Mesendoderm (in vitro differentiated cells): ENCODE measurements at regions not wholly inside any gene's neighbourhood (a gene's known extent, or its start where the extent isn't known, plus 50 kb on each side); places are given as distances from the start of the nearest gene placed in this dataset.

Source experiments
- DNase-seq: peaks from one replicate; pipeline ENCODE4 v3.0.0; 2013
- H2AK5ac ChIP-seq: 2 replicates; pipeline ENCODE4 v1.6.1; 2013; ENCODE audit warnings: low read length, inconsistent platforms
- H2BK120ac ChIP-seq: 2 replicates; pipeline ENCODE4 v1.6.1; 2013; ENCODE audit warnings: low read depth, mild to moderate bottlenecking, low read length, moderate library complexity, mixed read lengths
- H2BK15ac ChIP-seq: replicated peaks from 2 replicates; pipeline ENCODE4 v1.6.1; 2013; ENCODE audit warnings: low read depth, mild to moderate bottlenecking, moderate library complexity
- H2BK5ac ChIP-seq: 2 replicates; pipeline ENCODE4 v1.6.1; 2013; ENCODE audit warnings: low read length, inconsistent platforms
- H3K18ac ChIP-seq: 2 replicates; pipeline ENCODE4 v1.6.1; 2013; ENCODE audit warnings: mild to moderate bottlenecking, low read length, mixed read lengths
- H3K23ac ChIP-seq: one replicate; pipeline ENCODE4 v1.6.1; 2013; ENCODE audit warnings: low read length
- H3K27ac ChIP-seq: 2 replicates; pipeline ENCODE4 v1.5.1; 2013; ENCODE audit warnings: low read depth, mild to moderate bottlenecking, inconsistent platforms, low read length, moderate library complexity
- H3K27me3 ChIP-seq: 2 replicates; pipeline ENCODE4 v1.6.1; 2013; ENCODE audit warnings: low read length, control low read depth, mild to moderate bottlenecking, inconsistent platforms; ENCODE audit not compliant: insufficient read depth, poor library complexity
- H3K36me3 ChIP-seq: 2 replicates; pipeline ENCODE4 v1.6.1; 2013; ENCODE audit warnings: low read length, inconsistent platforms; ENCODE audit not compliant: control insufficient read depth, insufficient read depth
- H3K4ac ChIP-seq: one replicate; pipeline ENCODE4 v1.6.1; 2013; ENCODE audit warnings: low read depth, mild to moderate bottlenecking, low read length, moderate library complexity
- H3K4me1 ChIP-seq: 2 replicates; pipeline ENCODE4 v1.6.1; 2013; ENCODE audit warnings: low read depth, low read length, inconsistent platforms; ENCODE audit not compliant: control insufficient read depth
- H3K4me2 ChIP-seq: 2 replicates; pipeline ENCODE4 v1.6.1; 2013; ENCODE audit warnings: low read length
- H3K4me3 ChIP-seq: 2 replicates; pipeline ENCODE4 v1.5.1; 2013; ENCODE audit warnings: mild to moderate bottlenecking, low read length
- H3K56ac ChIP-seq: one replicate; pipeline ENCODE4 v1.6.1; 2013; ENCODE audit warnings: low read length
- H3K79me1 ChIP-seq: 2 replicates; pipeline ENCODE4 v1.6.1; 2013; ENCODE audit warnings: low read length, inconsistent platforms
- H3K79me2 ChIP-seq: 2 replicates; pipeline ENCODE4 v1.6.1; 2013; ENCODE audit warnings: mild to moderate bottlenecking, low read length; ENCODE audit not compliant: control insufficient read depth, insufficient read depth
- H3K9ac ChIP-seq: 2 replicates; pipeline ENCODE4 v1.6.1; 2013; ENCODE audit warnings: low read length, inconsistent platforms
- H4K5ac ChIP-seq: one replicate; pipeline ENCODE4 v1.6.1; 2013; ENCODE audit warnings: low read length
- H4K8ac ChIP-seq: one replicate; pipeline ENCODE4 v1.6.1; 2013; ENCODE audit warnings: low read depth, mild to moderate bottlenecking, control low read depth, low read length, moderate library complexity
- WGBS: extraction: QIAGEN DNeasy Blood & Tissue Kit; methylation state at CpG from one replicate; pipeline ENCODE4 v1.1.7; 2013; ENCODE audit warnings: low lambda C conversion rate, missing lambda C conversion rate; ENCODE audit not compliant: insufficient coverage; ENCODE audit errors: extremely low coverage; 5-methylcytosine and 5-hydroxymethylcytosine counted together

GRCh38 chr9:14438232-14439021 lies 124.5 kb upstream of the NFIB start:
- Histone ChIP-seq H3K9ac (no peak overlapping the region), H3K36me3 (no peaks in the 10 kb centered on the region), H2BK120ac (no peak overlapping the region), H3K79me2 (no peaks in the 10 kb centered on the region), H3K79me1 (no peaks in the 10 kb centered on the region), H2BK15ac (no peak overlapping the region), H3K4ac (no peak overlapping the region), H3K56ac (no peak overlapping the region), H3K18ac (no peak overlapping the region), H3K27ac (no peak overlapping the region), H3K27me3 (no peaks in the 10 kb centered on the region), H2AK5ac (no peak overlapping the region), H3K4me1 (no peaks in the 10 kb centered on the region), H2BK5ac (no peak overlapping the region), H4K8ac (no peak overlapping the region), H3K23ac (no peak overlapping the region), H3K4me3 (no peak overlapping the region), H4K5ac (no peak overlapping the region), H3K4me2 (no peak overlapping the region)
- no peak for DNase-seq
- no CpG with 5 or more reads among the region's 17 CpGs for WGBS

- H3K27ac ChIP-seq, result no peak overlapping the region
- H3K36me3 ChIP-seq, result no peaks in the 10 kb centered on the region
- H3K4me1 ChIP-seq, result peaks cover 2% of the 10 kb centered on the region
- no peak overlapping the region for H3K18ac ChIP-seq
- no peak overlapping the region for H3K9ac ChIP-seq
- H3K4me3 ChIP-seq, result no peak overlapping the region
- no peak overlapping the region for H2BK5ac ChIP-seq
- H2BK15ac ChIP-seq, result no peak overlapping the region
- no peaks in the 10 kb centered on the region for H3K79me1 ChIP-seq
- DNase-seq, result no peak
- H4K5ac ChIP-seq, result no peak overlapping the region
- H3K79me2 ChIP-seq, result no peaks in the 10 kb centered on the region
- no peak overlapping the region for H2BK120ac ChIP-seq
- H2AK5ac ChIP-seq, result no peak overlapping the region
- no peak overlapping the region for H3K4ac ChIP-seq
- no peak overlapping the region for H4K8ac ChIP-seq
- peak overlapping the region; percentile 28 for H3K56ac ChIP-seq
- WGBS, result no CpG with 5 or more reads among the region's 15 CpGs
- no peak overlapping the region for H3K4me2 ChIP-seq
- H3K27me3 ChIP-seq, result no peaks in the 10 kb centered on the region
- H3K23ac ChIP-seq, result no peak overlapping the region
Measured at GRCh38 chr9:14437354-14438231, 123.7 kb upstream of the NFIB start.

- Histone ChIP-seq H3K27ac (no peak overlapping the region), H3K56ac (no peak overlapping the region), H3K9ac (no peak overlapping the region), H3K18ac (no peak overlapping the region), H3K23ac (no peak overlapping the region), H4K8ac (no peak overlapping the region), H2BK5ac (no peak overlapping the region), H3K36me3 (no peaks in the 10 kb centered on the region), H3K4me3 (no peak overlapping the region), H3K4ac (no peak overlapping the region), H2BK15ac (no peak overlapping the region), H3K79me2 (no peaks in the 10 kb centered on the region), H3K79me1 (no peaks in the 10 kb centered on the region), H3K4me1 (peaks cover 2% of the 10 kb centered on the region), H3K27me3 (no peaks in the 10 kb centered on the region), H3K4me2 (no peak overlapping the region), H2BK120ac (no peak overlapping the region), H4K5ac (no peak overlapping the region), H2AK5ac (no peak overlapping the region)
- DNase-seq, result no peak
- WGBS, result no CpG with 5 or more reads among the region's 2 CpGs
Measured at GRCh38 chr9:14435871-14436270, 121.9 kb upstream of the NFIB start.

GRCh38 chr9:14434971-14435718 lies 121.2 kb upstream of the NFIB start:
- Histone ChIP-seq H3K27ac (no peak overlapping the region), H3K4me2 (no peak overlapping the region), H3K79me2 (no peaks in the 10 kb centered on the region), H3K23ac (no peak overlapping the region), H3K79me1 (no peaks in the 10 kb centered on the region), H2BK5ac (no peak overlapping the region), H3K27me3 (no peaks in the 10 kb centered on the region), H2AK5ac (no peak overlapping the region), H4K8ac (no peak overlapping the region), H3K36me3 (no peaks in the 10 kb centered on the region), H2BK120ac (no peak overlapping the region), H3K4ac (no peak overlapping the region), H3K9ac (no peak overlapping the region), H3K4me3 (no peak overlapping the region), H4K5ac (no peak overlapping the region), H2BK15ac (no peak overlapping the region), H3K18ac (no peak overlapping the region), H3K4me1 (peaks cover 2% of the 10 kb centered on the region), H3K56ac (no peak overlapping the region)
- WGBS, result no CpG with 5 or more reads among the region's 2 CpGs
- DNase-seq, result no peak

GRCh38 chr9:14434158-14434504 lies 120.2 kb upstream of the NFIB start:
- Histone ChIP-seq H3K4me1 (peaks cover 2% of the 10 kb centered on the region), H3K9ac (no peak overlapping the region), H3K27ac (no peak overlapping the region), H3K23ac (no peak overlapping the region), H3K4me3 (no peak overlapping the region), H3K27me3 (no peaks in the 10 kb centered on the region), H3K4me2 (no peak overlapping the region), H3K79me1 (no peaks in the 10 kb centered on the region), H3K56ac (no peak overlapping the region), H3K18ac (no peak overlapping the region), H3K4ac (no peak overlapping the region), H2BK120ac (no peak overlapping the region), H2BK5ac (no peak overlapping the region), H4K5ac (no peak overlapping the region), H2AK5ac (no peak overlapping the region), H2BK15ac (no peak overlapping the region), H3K79me2 (no peaks in the 10 kb centered on the region), H3K36me3 (no peaks in the 10 kb centered on the region), H4K8ac (no peak overlapping the region)
- DNase-seq, result no peak
